Transverse colon (tissue), 4 donors: ENCODE measurements at regions not wholly inside any gene's neighbourhood (a gene's known extent, or its start where the extent isn't known, plus 50 kb on each side); places are given as distances from the start of the nearest gene placed in this dataset.

Experiments
- EP300 ChIP-seq: sonication (generic); formaldehyde crosslinking; IDR thresholded peaks from one replicate; pipeline ENCODE4 v1.6.1; 2017; ENCODE audit warnings: antibody characterized with exemption, low read depth
- POLR2A ChIP-seq: fragments of 450-650 bp; IDR thresholded peaks from one replicate; pipeline ENCODE4 v1.6.1; 2016; ENCODE audit warnings: antibody characterized with exemption, mild to moderate bottlenecking, moderate library complexity
- POLR2AphosphoS5 ChIP-seq, 3 donors: sonication (generic); formaldehyde crosslinking; IDR thresholded peaks; one replicate each; pipeline ENCODE4 v1.6.1; 2016; ENCODE audit warnings: antibody characterized with exemption in 3 of 3
- TF ChIP-seq, protein P1 (sequence below), 5 experiments: fragments of 200-600 bp in 3 of 5; fragments of 450-650 bp in 2 of 5; sonication (generic) in 3 of 5; IDR thresholded peaks; 1 replicate in 2 of 5; 2 replicates in 3 of 5; pipeline ENCODE4 v1.5.1; 2016 to 2017; ENCODE audit warnings: antibody characterized with exemption in 5 of 5, inconsistent platforms in 3 of 5, mild to moderate bottlenecking in 2 of 5, moderate library complexity in 1 of 5

GRCh38 chrX:122816288-122816687, 367.8 kb upstream of the GRIA3 start:
- TF ChIP-seq, protein P1, sequence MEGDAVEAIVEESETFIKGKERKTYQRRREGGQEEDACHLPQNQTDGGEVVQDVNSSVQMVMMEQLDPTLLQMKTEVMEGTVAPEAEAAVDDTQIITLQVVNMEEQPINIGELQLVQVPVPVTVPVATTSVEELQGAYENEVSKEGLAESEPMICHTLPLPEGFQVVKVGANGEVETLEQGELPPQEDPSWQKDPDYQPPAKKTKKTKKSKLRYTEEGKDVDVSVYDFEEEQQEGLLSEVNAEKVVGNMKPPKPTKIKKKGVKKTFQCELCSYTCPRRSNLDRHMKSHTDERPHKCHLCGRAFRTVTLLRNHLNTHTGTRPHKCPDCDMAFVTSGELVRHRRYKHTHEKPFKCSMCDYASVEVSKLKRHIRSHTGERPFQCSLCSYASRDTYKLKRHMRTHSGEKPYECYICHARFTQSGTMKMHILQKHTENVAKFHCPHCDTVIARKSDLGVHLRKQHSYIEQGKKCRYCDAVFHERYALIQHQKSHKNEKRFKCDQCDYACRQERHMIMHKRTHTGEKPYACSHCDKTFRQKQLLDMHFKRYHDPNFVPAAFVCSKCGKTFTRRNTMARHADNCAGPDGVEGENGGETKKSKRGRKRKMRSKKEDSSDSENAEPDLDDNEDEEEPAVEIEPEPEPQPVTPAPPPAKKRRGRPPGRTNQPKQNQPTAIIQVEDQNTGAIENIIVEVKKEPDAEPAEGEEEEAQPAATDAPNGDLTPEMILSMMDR (IDR thresholded peaks at IDR 0.05), result no peak
- no peak for TF ChIP-seq POLR2A
- TF ChIP-seq POLR2AphosphoS5 (IDR thresholded peaks at IDR 0.05), result no peak
- no peak for TF ChIP-seq EP300
